Mesodermal cell (in vitro differentiated cells): ENCODE measurements at regions not wholly inside any gene's neighbourhood (a gene's known extent, or its start where the extent isn't known, plus 50 kb on each side); places are given as distances from the start of the nearest gene placed in this dataset.
"Not testable (repeated sequence)": the region's sequence is repeated elsewhere in the genome, so short reads cannot be mapped to it uniquely, and the experiment has no call there.

Experiments
- H3K27ac ChIP-seq: 2 replicates; pipeline ENCODE4 v1.7.0; 2013; ENCODE audit warnings: mild to moderate bottlenecking, low read depth, low read length, moderate library complexity; ENCODE audit not compliant: severe bottlenecking
- H3K36me3 ChIP-seq: 2 replicates; pipeline ENCODE4 v1.7.1; 2013; ENCODE audit warnings: mild to moderate bottlenecking, low read length, moderate library complexity; ENCODE audit not compliant: control insufficient read depth, insufficient read depth
- H3K4me1 ChIP-seq: one replicate; pipeline ENCODE4 v1.7.1; 2013; ENCODE audit warnings: mild to moderate bottlenecking, low read length; ENCODE audit not compliant: insufficient read depth, control insufficient read depth, poor library complexity, severe bottlenecking
- H3K4me3 ChIP-seq: 2 replicates; pipeline ENCODE4 v1.7.0; 2013; ENCODE audit warnings: low read length, control low read depth, mild to moderate bottlenecking; ENCODE audit not compliant: insufficient read depth, poor library complexity, severe bottlenecking; ENCODE audit errors: extremely low read depth
- H3K9me3 ChIP-seq: 2 replicates; pipeline ENCODE4 v1.7.1; 2013; ENCODE audit warnings: mild to moderate bottlenecking, low read length, moderate library complexity; ENCODE audit not compliant: control insufficient read depth
- WGBS, 2 experiments: methylation state at CpG; one replicate each; pipeline ENCODE4 v1.1.5; 2013; ENCODE audit warnings: missing lambda C conversion rate in 2 of 2; ENCODE audit not compliant: insufficient coverage in 2 of 2; 5-methylcytosine and 5-hydroxymethylcytosine counted together

DNA sequence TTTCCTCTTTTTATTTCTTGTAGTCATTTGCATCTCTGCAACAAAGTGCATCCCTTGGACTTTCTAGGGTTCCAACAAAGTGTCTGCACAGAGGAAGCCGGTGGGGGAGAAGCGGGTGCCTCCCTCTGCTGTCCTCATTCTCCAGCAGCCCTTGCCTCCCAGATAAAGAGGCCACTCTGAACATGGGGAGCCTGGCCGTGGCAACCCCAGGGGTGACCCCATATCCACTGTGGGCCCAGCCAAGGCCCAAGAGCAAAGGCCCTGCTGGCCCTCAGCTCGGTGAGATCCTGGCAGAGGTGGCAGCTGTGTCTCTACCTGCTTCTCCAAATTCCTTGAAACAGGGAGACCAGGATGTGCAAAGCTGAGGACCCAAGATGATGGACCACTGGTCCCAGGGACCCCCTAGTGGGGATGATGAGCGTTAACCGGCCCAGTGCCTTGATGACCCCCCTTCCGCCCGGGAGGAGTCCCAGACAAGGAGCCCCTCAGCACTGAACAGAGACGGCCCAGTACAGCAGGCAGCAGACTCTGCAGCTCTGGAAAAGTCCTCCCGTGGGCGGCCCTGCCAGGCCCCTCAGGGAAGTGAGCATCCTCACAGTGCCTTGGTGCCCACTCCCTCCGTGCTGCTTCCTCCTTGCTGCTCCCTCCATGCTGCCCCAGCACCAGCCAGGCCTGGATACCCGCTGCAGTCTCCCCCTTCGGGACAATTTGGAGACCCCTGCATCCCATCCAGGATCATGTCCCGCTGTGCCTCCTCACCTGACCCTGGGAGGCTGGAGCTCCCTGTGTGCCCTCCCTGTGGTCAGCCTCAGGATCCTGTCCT is 62.5 kb downstream of the MRPL36 start:
- no peaks in the 10 kb centered on the region for H3K4me1 ChIP-seq
- no peak overlapping the region for H3K4me3 ChIP-seq
- no peak overlapping the region for H3K27ac ChIP-seq
- WGBS, 2 experiments, result 85 to 88% methylated on average over 13 to 15 of the region's 15 CpGs
- peaks cover 11% of the 10 kb centered on the region for H3K9me3 ChIP-seq
- no peaks in the 10 kb centered on the region for H3K36me3 ChIP-seq

DNA sequence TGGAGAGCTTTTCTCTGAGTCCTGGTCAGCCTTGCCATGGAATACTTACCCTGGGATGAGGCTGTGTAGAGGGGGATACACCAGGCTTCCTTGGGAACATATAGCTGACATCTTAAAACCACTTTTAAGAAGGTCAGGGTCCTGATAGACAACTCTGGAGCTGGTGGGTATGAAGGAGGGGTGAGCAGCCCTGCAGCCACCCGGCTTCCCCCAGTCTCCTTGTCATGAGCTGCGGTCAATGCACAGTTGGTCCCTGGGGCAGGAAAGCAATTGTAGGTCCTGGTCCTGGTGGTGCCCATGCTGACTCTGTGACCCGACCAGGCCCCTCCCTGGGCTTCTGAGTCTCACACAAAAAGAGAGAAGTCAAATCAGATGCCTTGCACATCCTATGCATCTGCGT is 63.6 kb downstream of the MRPL36 start:
- H3K36me3 ChIP-seq, result no peaks in the 10 kb centered on the region
- peaks cover 11% of the 10 kb centered on the region for H3K9me3 ChIP-seq
- H3K4me1 ChIP-seq, result no peaks in the 10 kb centered on the region
- 73 to 77% methylated on average over 2 to 4 of the region's 4 CpGs for WGBS, 2 experiments
- no peak overlapping the region for H3K4me3 ChIP-seq
- no peak overlapping the region for H3K27ac ChIP-seq

DNA sequence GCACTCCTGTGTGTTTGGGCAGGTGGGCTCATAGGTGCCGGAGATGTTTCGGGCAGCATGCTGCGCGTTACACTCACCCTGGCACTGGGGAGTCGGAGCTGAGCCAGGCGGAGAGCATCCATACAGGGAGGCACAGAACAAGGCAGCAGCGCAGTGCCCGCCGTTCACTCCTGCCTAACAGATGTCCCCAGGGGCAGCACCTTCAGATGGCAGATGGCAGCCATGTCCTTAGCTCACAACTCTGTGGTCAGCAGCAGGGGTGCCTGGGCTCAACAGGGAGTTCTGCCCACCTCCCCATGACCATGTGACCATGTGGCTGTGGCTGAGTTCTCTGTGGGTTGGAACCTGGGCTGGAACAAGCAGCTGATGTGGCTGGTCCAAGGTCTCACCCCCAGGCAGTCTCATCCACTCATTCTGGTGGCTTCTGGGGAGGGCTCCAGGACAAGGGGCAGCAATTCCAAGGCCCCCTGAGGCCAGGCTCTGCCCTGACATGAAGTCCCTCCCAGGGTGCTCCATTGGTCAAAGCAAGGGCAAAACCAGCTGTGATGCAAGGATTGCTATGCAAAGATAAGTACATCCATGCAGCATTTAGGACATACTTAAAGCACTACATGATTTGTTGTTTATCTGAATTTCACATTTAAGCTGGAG is 64.2 kb downstream of the MRPL36 start:
- H3K9me3 ChIP-seq, result peaks cover 11% of the 10 kb centered on the region
- H3K4me3 ChIP-seq, result no peak overlapping the region
- no peaks in the 10 kb centered on the region for H3K4me1 ChIP-seq
- WGBS, 2 experiments, result 90 to 94% methylated on average over 7 to 9 of the region's 9 CpGs
- H3K27ac ChIP-seq, result no peak overlapping the region
- no peaks in the 10 kb centered on the region for H3K36me3 ChIP-seq

DNA sequence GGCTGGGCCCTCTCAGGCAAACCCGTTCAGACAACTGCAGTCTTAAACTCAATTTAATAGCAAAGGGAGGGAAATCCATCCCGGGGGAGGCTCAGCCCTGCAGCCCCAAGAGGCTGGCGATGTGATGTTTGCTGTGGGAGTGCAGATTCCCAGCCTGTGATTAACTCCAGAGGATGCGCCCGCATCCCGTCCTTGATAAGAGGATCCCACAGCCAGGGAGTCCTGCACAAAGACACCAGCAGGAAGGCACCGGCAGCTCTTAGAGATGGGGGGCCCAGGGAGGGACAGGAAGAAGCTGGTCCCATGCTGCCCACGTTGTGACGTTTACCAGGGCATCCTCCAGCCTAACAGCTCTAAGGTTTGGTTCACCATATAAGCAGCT is 64.7 kb downstream of the MRPL36 start:
- 79 to 87% methylated on average over 6 to 9 of the region's 9 CpGs for WGBS, 2 experiments
- Histone ChIP-seq H3K27ac (no peak overlapping the region), H3K36me3 (no peaks in the 10 kb centered on the region), H3K4me1 (no peaks in the 10 kb centered on the region), H3K9me3 (peaks cover 6% of the 10 kb centered on the region), H3K4me3 (no peak overlapping the region)

DNA sequence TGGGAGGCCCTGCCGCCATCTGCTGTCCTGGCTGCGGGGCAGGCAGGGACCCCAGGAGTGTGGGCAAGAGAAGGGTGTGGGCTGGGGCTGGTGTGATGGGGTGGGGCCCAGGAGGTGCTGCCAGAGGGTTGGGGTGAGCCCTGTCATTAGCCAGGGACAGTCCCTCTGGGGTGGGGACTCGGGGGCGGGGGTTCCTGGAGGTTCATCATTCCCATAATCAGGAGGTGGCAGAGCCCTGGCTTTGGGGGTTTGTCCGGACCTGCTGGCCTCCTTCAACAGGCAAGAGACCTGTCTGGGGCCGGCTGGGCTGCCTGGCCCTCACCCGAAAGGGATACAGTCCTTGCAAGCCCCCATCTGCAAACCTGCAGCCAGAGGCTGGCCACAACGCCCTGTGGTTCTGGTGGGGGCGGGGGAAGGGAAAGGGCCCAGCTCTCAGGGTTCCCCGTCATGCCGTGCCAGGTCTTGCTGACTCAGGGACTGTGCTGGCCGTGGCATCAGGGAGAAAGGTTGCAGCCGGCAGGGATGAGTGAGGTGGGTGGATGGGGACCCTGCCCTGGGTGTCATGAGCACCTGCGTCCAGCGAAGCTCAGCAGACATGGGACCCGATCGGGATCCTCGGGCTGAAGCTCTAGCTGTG is 65.2 kb downstream of the MRPL36 start:
- H3K4me1 ChIP-seq, result no peaks in the 10 kb centered on the region
- 84 to 90% methylated on average over 13 to 15 of the region's 18 CpGs for WGBS, 2 experiments
- H3K27ac ChIP-seq, result no peak overlapping the region
- H3K36me3 ChIP-seq, result no peaks in the 10 kb centered on the region
- peaks cover 2% of the 10 kb centered on the region for H3K9me3 ChIP-seq
- no peak overlapping the region for H3K4me3 ChIP-seq

DNA sequence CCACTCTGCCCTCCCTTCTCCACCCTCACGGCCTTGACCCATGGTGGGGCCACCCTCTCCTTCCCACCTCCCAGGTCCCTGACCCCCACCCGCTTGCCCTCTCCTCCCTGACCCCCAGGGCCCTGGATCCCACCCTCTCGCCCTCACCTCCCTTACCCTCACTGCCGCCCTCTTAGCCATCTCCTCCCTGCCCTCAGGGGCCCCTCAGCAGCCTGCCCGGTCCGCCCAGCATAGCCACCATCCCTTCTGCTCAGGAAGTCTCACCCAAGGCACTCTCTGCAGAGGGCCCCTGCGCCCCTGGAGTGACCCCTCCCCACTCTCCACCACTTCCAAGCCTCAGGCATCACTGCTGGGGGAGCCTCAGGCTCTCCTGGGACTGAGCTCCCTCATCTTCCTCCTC is 66.3 kb downstream of the MRPL36 start:
- H3K4me1 ChIP-seq, result no peaks in the 10 kb centered on the region
- H3K9me3 ChIP-seq, result no peaks in the 10 kb centered on the region
- no peak overlapping the region for H3K4me3 ChIP-seq
- H3K27ac ChIP-seq, result no peak overlapping the region
- WGBS, 2 experiments, result 85 to 93% methylated on average over 5 to 7 of the region's 7 CpGs
- no peaks in the 10 kb centered on the region for H3K36me3 ChIP-seq

DNA sequence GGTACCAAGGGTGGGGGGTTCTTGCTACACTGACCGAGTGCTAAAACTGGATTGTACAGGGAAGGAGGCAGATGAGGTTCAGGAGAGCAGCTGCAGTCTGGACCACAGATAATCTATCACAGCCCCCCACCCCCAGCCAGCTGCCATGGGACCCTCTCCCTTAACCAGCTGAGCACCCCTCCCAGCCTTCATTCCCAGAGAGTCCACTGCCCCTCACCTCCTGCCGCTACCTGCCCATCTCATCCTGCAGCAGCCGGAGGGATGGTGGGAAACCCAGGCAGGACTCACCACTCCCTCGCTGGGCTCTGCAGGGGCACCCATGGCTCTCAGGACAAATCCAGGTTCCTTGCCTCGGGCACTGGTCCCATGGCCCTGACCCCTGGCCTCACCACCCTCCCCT is 66.7 kb downstream of the MRPL36 start:
- no peak overlapping the region for H3K4me3 ChIP-seq
- WGBS, 2 experiments, result 83 to 98% methylated on average over 2 to 4 of the region's 5 CpGs
- H3K36me3 ChIP-seq, result no peaks in the 10 kb centered on the region
- no peaks in the 10 kb centered on the region for H3K9me3 ChIP-seq
- H3K27ac ChIP-seq, result no peak overlapping the region
- H3K4me1 ChIP-seq, result no peaks in the 10 kb centered on the region

DNA sequence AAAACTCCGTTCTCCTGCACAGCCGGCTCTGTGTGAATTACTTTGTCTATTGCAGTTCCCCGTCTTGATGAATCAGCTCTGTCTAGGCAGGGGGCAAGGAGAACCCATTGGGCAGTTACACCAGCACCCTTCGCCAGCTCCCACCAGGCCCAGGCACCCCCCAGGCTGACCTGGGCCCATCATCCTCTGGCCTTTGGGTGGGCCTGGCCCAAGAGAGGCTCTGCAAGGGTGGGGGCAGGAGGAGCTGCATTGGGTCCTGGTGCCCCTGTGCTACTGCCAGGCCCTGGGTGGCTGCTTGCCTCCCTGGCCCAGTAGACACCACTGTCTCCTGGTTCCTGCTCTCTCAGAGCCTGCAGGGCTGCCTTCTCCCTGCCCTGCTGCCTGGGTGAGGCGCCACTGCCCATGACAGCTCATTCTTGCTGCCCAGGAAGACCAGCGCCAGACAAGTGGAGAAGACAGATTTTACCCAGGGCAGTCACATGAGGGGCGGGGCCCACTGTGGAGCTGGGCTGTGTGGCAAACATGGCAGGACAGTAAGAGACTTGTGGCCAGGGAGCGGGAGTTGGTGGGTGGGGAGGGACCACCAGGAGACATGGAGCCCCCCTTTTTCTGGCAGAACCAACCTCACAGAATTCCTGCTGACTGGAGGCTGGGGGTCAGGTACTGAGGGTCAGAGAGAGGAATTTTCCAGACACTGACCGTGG is 67.2 kb downstream of the MRPL36 start:
- WGBS, 2 experiments, result 92 to 95% methylated on average over 6 to 8 of the region's 9 CpGs
- H3K36me3 ChIP-seq, result no peaks in the 10 kb centered on the region

DNA sequence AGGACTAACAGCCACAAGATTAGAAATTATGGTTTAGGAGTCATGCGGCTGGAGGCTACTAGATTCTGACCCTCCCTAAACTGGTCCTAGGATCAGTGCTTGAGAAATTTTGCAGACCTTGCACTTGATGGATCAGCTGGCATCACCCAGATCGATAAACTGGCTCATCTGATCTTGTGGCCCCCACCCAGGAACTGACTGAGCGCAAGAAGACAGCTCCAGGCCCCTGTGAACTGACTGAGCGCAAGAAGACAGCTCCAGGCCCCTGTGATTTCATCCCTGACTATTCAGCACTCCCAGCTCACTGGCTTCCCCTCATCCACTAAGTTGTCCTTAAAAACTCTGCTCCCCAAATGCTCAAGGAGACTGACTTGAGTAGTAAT is 67.8 kb downstream of the MRPL36 start:
- WGBS, 2 experiments, result 86 to 88% methylated on average over 4 of the region's 4 CpGs
- H3K36me3 ChIP-seq, H3K4me3 ChIP-seq: not testable (repeated sequence)

More for the DNA sequence above, 67.2 kb downstream of the MRPL36 start:
- no peaks in the 10 kb centered on the region for H3K4me1 ChIP-seq
- H3K4me3 ChIP-seq, result no peak overlapping the region
- no peaks in the 10 kb centered on the region for H3K9me3 ChIP-seq
- no peak overlapping the region for H3K27ac ChIP-seq

DNA sequence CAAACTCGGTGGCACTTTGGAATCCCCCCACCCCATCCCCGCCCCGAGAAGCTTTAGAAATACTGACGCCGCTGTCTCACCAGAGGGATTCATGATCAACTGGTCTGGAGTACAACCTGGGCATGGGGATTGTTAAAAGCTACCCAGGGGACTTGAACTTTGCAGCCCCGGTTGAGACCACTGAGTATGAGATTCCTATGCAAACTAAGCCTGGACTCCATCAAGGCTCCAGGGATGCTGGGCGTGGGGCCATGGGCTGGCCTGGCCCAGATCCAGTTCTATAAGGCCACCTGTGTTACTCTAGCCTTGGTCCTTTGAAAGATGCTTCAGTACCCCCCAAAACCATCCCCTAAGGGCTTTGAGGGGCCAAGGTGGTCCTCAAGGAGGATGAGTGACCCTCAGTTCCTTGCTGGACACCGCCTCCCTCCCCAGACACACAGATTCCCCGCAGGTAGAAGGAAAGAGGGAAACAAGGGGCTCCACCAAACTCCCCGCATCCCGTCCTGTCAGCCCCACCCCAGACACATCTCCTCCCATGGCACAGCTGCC is 68.5 kb downstream of the MRPL36 start:
- Histone ChIP-seq H3K4me3 (no peak overlapping the region), H3K4me1 (no peaks in the 10 kb centered on the region), H3K9me3 (no peaks in the 10 kb centered on the region), H3K27ac (no peak overlapping the region), H3K36me3 (no peaks in the 10 kb centered on the region)
- 79 to 82% methylated on average over 4 to 7 of the region's 11 CpGs for WGBS, 2 experiments

More for the DNA sequence above, 67.8 kb downstream of the MRPL36 start:
- H3K27ac ChIP-seq, H3K4me1 ChIP-seq, H3K9me3 ChIP-seq: not testable (repeated sequence)
